Activated CD8-positive, alpha-beta T cell treated with anti-CD3 and anti-CD28 coated beads for 36 hours (primary cell): ENCODE measurements at regions not wholly inside any gene's neighbourhood (a gene's known extent, or its start where the extent isn't known, plus 50 kb on each side); places are given as distances from the start of the nearest gene placed in this dataset.

ENCODE experiments used
- ATAC-seq: fragments of 200-7000 bp; cut with Tn5 transposase; one replicate; pipeline ENCODE4 v1.10.0; 2021; ENCODE audit warnings: mild to moderate bottlenecking, moderate library complexity
- CTCF ChIA-PET: fragments of 350-600 bp; sonication (Branson Sonifier 250); formaldehyde crosslinking; loops from one replicate; lab custom pipeline; 2021; ENCODE audit warnings: antibody characterized with exemption; lab: Charles Lee
- POLR2A ChIA-PET: fragments of 350-600 bp; sonication (Branson Sonifier 250); formaldehyde crosslinking; loops from one replicate; lab custom pipeline; 2021; ENCODE audit warnings: antibody characterized with exemption; lab: Charles Lee
- DNase-seq: peaks from one replicate; pipeline ENCODE4 v3.0.0-alpha.2; 2020
- H3K27ac Mint-ChIP-seq: one replicate; pipeline ENCODE4 v1.8.0; 2021; ENCODE audit warnings: mild to moderate bottlenecking, mixed read lengths
- H3K27me3 Mint-ChIP-seq: one replicate; pipeline ENCODE4 v1.8.0; 2021; ENCODE audit warnings: mixed read lengths
- H3K36me3 Mint-ChIP-seq: one replicate; pipeline ENCODE4 v1.8.0; 2021; ENCODE audit warnings: low read depth, mixed read lengths
- H3K4me1 Mint-ChIP-seq: one replicate; pipeline ENCODE4 v1.8.0; 2021; ENCODE audit warnings: low read depth, mixed read lengths
- H3K4me3 Mint-ChIP-seq: one replicate; pipeline ENCODE4 v1.8.0; 2021; ENCODE audit warnings: mild to moderate bottlenecking, moderate library complexity, mixed read lengths
- H3K9me3 Mint-ChIP-seq: one replicate; pipeline ENCODE4 v1.8.0; 2021; ENCODE audit warnings: mixed read lengths
- CTCF ChIP-seq: fragments of 200-600 bp; IDR thresholded peaks from one replicate; pipeline ENCODE4 v1.8.0; 2022; ENCODE audit warnings: antibody characterized with exemption, mild to moderate bottlenecking
- intact Hi-C: fragments of 100-400 bp; cut with micrococcal nuclease; formaldehyde crosslinking; loops from one replicate; pipeline ENCODE4 v1.10.0; 2022

DNA sequence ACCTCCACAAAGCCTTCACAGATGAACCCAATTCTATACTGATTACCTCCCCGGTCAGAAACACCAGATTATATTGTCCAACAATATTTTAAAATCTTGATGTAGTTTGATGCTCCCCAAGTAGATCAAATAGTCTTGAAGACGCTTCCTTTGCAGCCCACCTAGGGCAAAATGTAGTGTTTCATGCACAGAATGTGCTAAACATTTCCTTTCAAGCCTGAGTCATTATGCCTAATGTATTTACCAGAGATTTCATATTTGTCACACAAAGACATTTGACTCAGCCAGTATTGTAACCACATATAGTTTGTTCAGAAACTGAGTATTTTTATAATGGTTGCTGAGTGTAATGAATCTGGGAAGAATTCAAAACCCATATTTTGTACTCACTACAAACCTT lies 1396.8 kb downstream of the LRRC4C start:
- POLR2A ChIA-PET, result no interaction called here
- no peaks in the 10 kb centered on the region for H3K27me3 Mint-ChIP-seq
- peaks cover 16% of the 10 kb centered on the region for H3K9me3 Mint-ChIP-seq
- H3K4me1 Mint-ChIP-seq, result no peaks in the 10 kb centered on the region
- no peak for TF ChIP-seq CTCF
- DNase-seq, result no peak
- ATAC-seq, result no peak
- CTCF ChIA-PET, result no interaction called here
- no peak overlapping the region for H3K27ac Mint-ChIP-seq
- no peak overlapping the region for H3K4me3 Mint-ChIP-seq
- intact Hi-C loops, result no loop called here
- H3K36me3 Mint-ChIP-seq, result no peaks in the 10 kb centered on the region

GRCh38 chr11:40061221-40061620 lies 1398.2 kb downstream of the LRRC4C start:
- no peak for TF ChIP-seq CTCF
- H3K27me3 Mint-ChIP-seq, result no peaks in the 10 kb centered on the region
- H3K4me3 Mint-ChIP-seq, result no peak overlapping the region
- ChIA-PET POLR2A (no interaction called here), CTCF (no interaction called here)
- no peaks in the 10 kb centered on the region for H3K4me1 Mint-ChIP-seq
- DNase-seq (no peak), ATAC-seq (no peak)
- H3K27ac Mint-ChIP-seq, result no peak overlapping the region
- H3K36me3 Mint-ChIP-seq, result no peaks in the 10 kb centered on the region
- intact Hi-C loops, result no loop called here
- peaks cover 16% of the 10 kb centered on the region for H3K9me3 Mint-ChIP-seq

DNA sequence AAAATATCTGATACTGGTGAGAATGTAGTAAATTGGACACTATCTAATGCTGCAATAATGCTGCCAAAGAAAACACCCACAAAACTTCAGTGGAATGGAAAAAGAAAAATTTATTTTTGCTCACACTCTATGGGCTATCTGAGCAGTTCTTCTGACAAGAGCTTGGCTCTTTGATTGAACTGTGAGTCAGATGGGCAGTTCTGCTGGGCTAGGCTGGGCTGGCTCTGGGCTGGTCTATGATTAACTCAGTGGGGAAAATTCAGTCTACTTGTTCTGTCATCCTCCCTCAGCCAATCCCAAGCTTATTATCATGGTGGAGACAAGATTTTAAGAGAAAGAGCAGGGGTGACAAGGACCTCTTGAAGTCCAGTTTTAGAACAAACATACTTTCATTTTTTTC lies 1404.8 kb downstream of the LRRC4C start:
- H3K36me3 Mint-ChIP-seq, result no peaks in the 10 kb centered on the region
- DNase-seq (no peak), ATAC-seq (no peak)
- H3K27ac Mint-ChIP-seq, result no peak overlapping the region
- no peaks in the 10 kb centered on the region for H3K4me1 Mint-ChIP-seq
- peaks cover 11% of the 10 kb centered on the region for H3K9me3 Mint-ChIP-seq
- no peak overlapping the region for H3K4me3 Mint-ChIP-seq
- CTCF ChIA-PET, result no interaction called here
- POLR2A ChIA-PET, result no interaction called here
- intact Hi-C loops, result no loop called here
- no peaks in the 10 kb centered on the region for H3K27me3 Mint-ChIP-seq
- TF ChIP-seq CTCF, result no peak

GRCh38 chr11:40045312-40045711 lies 1414.1 kb downstream of the LRRC4C start:
- ATAC-seq (no peak), DNase-seq (no peak)
- Mint-ChIP-seq H3K36me3 (no peaks in the 10 kb centered on the region), H3K9me3 (peaks cover 7% of the 10 kb centered on the region), H3K27ac (no peak overlapping the region), H3K27me3 (no peaks in the 10 kb centered on the region), H3K4me1 (no peaks in the 10 kb centered on the region), H3K4me3 (no peak overlapping the region)
- CTCF ChIA-PET, result no interaction called here
- intact Hi-C loops, result no loop called here
- POLR2A ChIA-PET, result no interaction called here
- TF ChIP-seq CTCF, result no peak

- H3K27ac Mint-ChIP-seq, result no peak overlapping the region
- no peaks in the 10 kb centered on the region for H3K4me1 Mint-ChIP-seq
- ATAC-seq (no peak), DNase-seq (no peak)
- POLR2A ChIA-PET, result no interaction called here
- H3K4me3 Mint-ChIP-seq, result no peak overlapping the region
- no peak for TF ChIP-seq CTCF
- peaks cover 6% of the 10 kb centered on the region for H3K9me3 Mint-ChIP-seq
- no peaks in the 10 kb centered on the region for H3K27me3 Mint-ChIP-seq
- H3K36me3 Mint-ChIP-seq, result no peaks in the 10 kb centered on the region
- intact Hi-C loops, result no loop called here
- CTCF ChIA-PET, result no interaction called here
Measured at GRCh38 chr11:40037005-40037404, 1422.4 kb downstream of the LRRC4C start.
